NCI-H1694 treated with DMSO at 0.1 percent for 48 hours (cell line): ENCODE measurements at regions not wholly inside any gene's neighbourhood (a gene's known extent, or its start where the extent isn't known, plus 50 kb on each side); places are given as distances from the start of the nearest gene placed in this dataset.
"Not testable (repeated sequence)": the region's sequence is repeated elsewhere in the genome, so short reads cannot be mapped to it uniquely, and the experiment has no call there.

Experiments
- DNase-seq: peaks from one replicate; lab custom pipeline; 2025; lab: John Stamatoyannopoulos, UW

GRCh38 chr7:156590212-156590611 lies 50.4 kb upstream of the RNF32 start:
- DNase-seq = no peak

GRCh38 chr7:156589808-156590207 lies 50.8 kb upstream of the RNF32 start:
- DNase-seq = no peak

GRCh38 chr7:156585926-156586325 lies 54.6 kb upstream of the RNF32 start:
- no peak for DNase-seq

- no peak for DNase-seq
Measured at GRCh38 chr7:156585025-156585648, 55.4 kb upstream of the RNF32 start.

GRCh38 chr7:156582591-156583123 lies 57.9 kb upstream of the RNF32 start:
- DNase-seq = no peak

GRCh38 chr7:156580036-156580435 lies 60.5 kb upstream of the RNF32 start:
- DNase-seq = no peak

- no peak for DNase-seq
Measured at GRCh38 chr7:156579566-156579965, 61.0 kb upstream of the RNF32 start.

GRCh38 chr7:156578978-156579430 lies 61.6 kb upstream of the RNF32 start:
- no peak for DNase-seq

- no peak for DNase-seq
Measured at GRCh38 chr7:156578578-156578940, 62.0 kb upstream of the RNF32 start.

- no peak for DNase-seq
Measured at GRCh38 chr7:156577645-156578577, 62.7 kb upstream of the RNF32 start.

GRCh38 chr7:156576216-156577058 lies 64.1 kb upstream of the RNF32 start:
- DNase-seq = no peak

- no peak for DNase-seq
Measured at GRCh38 chr7:156568258-156568657, 72.3 kb upstream of the RNF32 start.

GRCh38 chr7:156566812-156567549 lies 73.6 kb upstream of the RNF32 start:
- DNase-seq = no peak

- not testable (repeated sequence) for DNase-seq
Measured at GRCh38 chr7:156565002-156565401, 75.6 kb upstream of the RNF32 start.

- no peak for DNase-seq
Measured at GRCh38 chr7:156560696-156561095, 79.9 kb upstream of the RNF32 start.

GRCh38 chr7:156560075-156560474 lies 80.5 kb upstream of the RNF32 start:
- DNase-seq = no peak

GRCh38 chr7:156559001-156559400 lies 81.6 kb upstream of the RNF32 start:
- DNase-seq = no peak

- no peak for DNase-seq
Measured at GRCh38 chr7:156558198-156558597, 82.4 kb upstream of the RNF32 start.

GRCh38 chr7:156556083-156556482 lies 84.5 kb upstream of the RNF32 start:
- no peak for DNase-seq

- no peak for DNase-seq
Measured at GRCh38 chr7:156554488-156554887, 86.1 kb upstream of the RNF32 start.

- no peak for DNase-seq
Measured at GRCh38 chr7:156549636-156550035, 90.9 kb upstream of the RNF32 start.
